ENCODE measurements at regions not wholly inside any gene's neighbourhood (a gene's known extent, or its start where the extent isn't known, plus 50 kb on each side); places are given as distances from the start of the nearest gene placed in this dataset.

DNA sequence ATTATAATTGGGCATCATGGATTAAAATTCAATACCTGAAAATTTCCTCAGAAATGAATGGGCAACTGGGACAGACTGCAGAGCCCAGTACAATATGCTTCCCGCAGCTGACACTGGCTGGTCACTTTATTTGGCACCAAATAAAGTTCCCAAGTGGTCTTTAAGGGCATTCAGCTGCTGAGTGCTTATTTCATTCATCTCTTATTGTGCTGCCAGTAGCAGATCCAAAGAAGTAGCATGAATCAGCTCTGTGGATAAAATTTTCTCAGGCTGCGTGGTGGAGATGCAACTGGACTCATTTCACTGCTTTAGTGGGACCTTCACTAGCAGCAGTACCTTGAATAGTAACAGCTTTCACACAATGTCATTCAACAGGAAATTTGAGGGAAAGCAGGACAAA, 226.3 kb upstream of the ADGRL2 start:
- H3K27me3 ChIP-seq: no peaks in the 10 kb centered on the region
- intact Hi-C loops (cut with DNase I; ENCODE audit: low total_unique reads): no loop called here

DNA sequence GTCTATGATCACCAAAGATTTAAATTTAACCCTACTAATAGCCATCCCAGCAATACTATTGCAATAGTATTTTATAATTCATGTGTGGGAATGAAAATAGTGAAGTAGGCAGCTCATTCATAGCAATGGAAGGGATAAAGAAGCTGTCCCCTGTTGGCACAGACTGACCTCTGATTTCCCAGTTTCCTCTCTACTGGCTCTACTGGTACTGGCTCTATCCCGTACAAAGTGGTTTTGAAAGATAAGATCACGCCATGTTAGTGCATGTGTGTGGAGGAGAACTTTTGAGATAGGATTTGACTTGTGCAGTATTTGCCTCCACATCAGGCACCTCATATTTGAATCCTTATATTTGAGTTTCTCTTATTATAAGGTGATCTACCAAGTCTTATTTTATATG, 227.3 kb upstream of the ADGRL2 start:
- H3K4me1 ChIP-seq: no peaks in the 10 kb centered on the region
- no peak overlapping the region for H3K4me3 ChIP-seq
- H3K27me3 ChIP-seq: no peaks in the 10 kb centered on the region
- H3K36me3 ChIP-seq (ENCODE audit: low read depth, missing control alignments): no peaks in the 10 kb centered on the region
- WGBS, 2 donors: 60 to 72% methylated on average over 2 of the region's 2 CpGs
- intact Hi-C loops (cut with DNase I; ENCODE audit: low total_unique reads): no loop called here
- no peak for TF ChIP-seq POLR2A (IDR thresholded peaks at IDR 0.05)
- TF ChIP-seq, protein P1, sequence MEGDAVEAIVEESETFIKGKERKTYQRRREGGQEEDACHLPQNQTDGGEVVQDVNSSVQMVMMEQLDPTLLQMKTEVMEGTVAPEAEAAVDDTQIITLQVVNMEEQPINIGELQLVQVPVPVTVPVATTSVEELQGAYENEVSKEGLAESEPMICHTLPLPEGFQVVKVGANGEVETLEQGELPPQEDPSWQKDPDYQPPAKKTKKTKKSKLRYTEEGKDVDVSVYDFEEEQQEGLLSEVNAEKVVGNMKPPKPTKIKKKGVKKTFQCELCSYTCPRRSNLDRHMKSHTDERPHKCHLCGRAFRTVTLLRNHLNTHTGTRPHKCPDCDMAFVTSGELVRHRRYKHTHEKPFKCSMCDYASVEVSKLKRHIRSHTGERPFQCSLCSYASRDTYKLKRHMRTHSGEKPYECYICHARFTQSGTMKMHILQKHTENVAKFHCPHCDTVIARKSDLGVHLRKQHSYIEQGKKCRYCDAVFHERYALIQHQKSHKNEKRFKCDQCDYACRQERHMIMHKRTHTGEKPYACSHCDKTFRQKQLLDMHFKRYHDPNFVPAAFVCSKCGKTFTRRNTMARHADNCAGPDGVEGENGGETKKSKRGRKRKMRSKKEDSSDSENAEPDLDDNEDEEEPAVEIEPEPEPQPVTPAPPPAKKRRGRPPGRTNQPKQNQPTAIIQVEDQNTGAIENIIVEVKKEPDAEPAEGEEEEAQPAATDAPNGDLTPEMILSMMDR (IDR thresholded peaks at IDR 0.05): no peak
- H3K9me3 ChIP-seq: no peaks in the 10 kb centered on the region
- no peak for DNase-seq
- H3K27ac ChIP-seq: no peak overlapping the region

More for the DNA sequence above, 226.3 kb upstream of the ADGRL2 start:
- H3K36me3 ChIP-seq (ENCODE audit: low read depth, missing control alignments): no peaks in the 10 kb centered on the region
- no peak overlapping the region for H3K4me3 ChIP-seq
- no peaks in the 10 kb centered on the region for H3K4me1 ChIP-seq
- WGBS, 2 donors: 75 to 85% methylated on average over 2 of the region's 2 CpGs
- no peak for DNase-seq
- H3K27ac ChIP-seq: no peak overlapping the region
- H3K9me3 ChIP-seq: no peaks in the 10 kb centered on the region
- TF ChIP-seq POLR2A (IDR thresholded peaks at IDR 0.05): no peak
- TF ChIP-seq, protein P1 (IDR thresholded peaks at IDR 0.05): no peak

DNA sequence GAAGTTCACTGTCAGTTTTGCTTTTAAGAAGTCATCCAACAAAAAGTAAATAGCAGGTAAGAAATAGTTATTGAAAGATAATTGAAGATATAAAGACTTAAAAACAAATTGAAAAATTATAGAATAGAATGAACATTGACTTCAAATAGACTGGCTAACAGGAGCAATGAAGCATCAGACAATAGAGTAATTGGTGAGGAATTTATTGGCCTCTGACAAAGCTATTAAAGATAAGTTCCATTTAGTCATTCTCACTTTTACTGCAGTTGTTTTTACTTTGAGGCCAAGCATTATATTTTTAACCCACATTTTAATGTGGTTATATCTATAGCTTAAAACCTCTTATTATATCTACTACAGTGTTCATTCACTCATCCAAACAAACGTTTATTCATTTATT, 228.8 kb upstream of the ADGRL2 start:
- H3K4me1 ChIP-seq: no peaks in the 10 kb centered on the region
- WGBS, 2 donors: 81 to 88% methylated on average over 1 of the region's 1 CpG
- no peak overlapping the region for H3K4me3 ChIP-seq
- H3K36me3 ChIP-seq (ENCODE audit: low read depth, missing control alignments): no peaks in the 10 kb centered on the region
- H3K9me3 ChIP-seq: no peaks in the 10 kb centered on the region
- no peak overlapping the region for H3K27ac ChIP-seq
- H3K27me3 ChIP-seq: no peaks in the 10 kb centered on the region
- intact Hi-C loops (cut with DNase I; ENCODE audit: low total_unique reads): no loop called here
- DNase-seq: no peak
- TF ChIP-seq, protein P1 (IDR thresholded peaks at IDR 0.05): no peak
- no peak for TF ChIP-seq POLR2A (IDR thresholded peaks at IDR 0.05)

DNA sequence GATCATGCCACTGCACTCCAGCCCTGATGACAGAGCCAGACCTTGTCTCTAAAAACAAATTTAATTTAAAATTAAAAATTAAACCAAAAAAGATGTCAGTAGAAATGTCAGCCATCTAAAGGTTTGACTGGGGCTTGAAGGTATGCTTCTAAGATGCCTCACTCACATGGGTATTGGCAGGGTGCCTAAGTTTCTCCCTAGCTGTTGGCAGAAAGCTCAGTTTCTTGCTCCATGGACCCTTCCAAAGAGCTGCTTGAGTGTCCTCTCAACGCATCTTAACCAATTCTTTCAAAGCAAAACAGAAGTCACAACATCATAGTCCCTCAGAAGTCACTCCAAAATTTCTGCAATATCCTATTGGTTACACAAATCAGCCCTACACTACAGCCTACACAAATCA, 231.0 kb upstream of the ADGRL2 start:
- no peaks in the 10 kb centered on the region for H3K4me1 ChIP-seq
- H3K9me3 ChIP-seq: no peaks in the 10 kb centered on the region
- intact Hi-C loops (cut with DNase I; ENCODE audit: low total_unique reads): no loop called here
- no peak for DNase-seq
- H3K27ac ChIP-seq: no peak overlapping the region
- TF ChIP-seq, protein P1 (IDR thresholded peaks at IDR 0.05): no peak
- TF ChIP-seq POLR2A (IDR thresholded peaks at IDR 0.05): no peak
- H3K36me3 ChIP-seq (ENCODE audit: low read depth, missing control alignments): no peaks in the 10 kb centered on the region
- H3K27me3 ChIP-seq: no peaks in the 10 kb centered on the region
- 92% methylated on average over 1 of the region's 1 CpG for WGBS, 2 donors
- no peak overlapping the region for H3K4me3 ChIP-seq

DNA sequence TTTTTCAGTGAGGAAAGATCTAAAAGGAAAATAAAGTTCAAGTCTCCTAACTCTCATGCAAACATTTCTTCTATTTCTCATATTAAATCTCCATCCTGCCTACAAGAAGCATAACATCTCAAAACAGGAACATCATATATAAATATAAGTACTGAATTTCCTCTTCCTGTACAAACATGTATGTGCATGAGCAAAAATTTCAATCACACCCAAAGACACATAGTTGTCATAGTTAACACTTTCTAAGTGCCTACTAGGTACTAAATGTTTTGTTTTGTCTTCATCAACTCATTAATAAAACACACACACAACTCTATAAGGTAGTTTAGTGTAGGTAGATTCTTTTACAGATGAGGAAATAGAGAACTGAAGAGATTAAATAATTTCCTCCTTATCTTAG, 237.1 kb upstream of the ADGRL2 start:
- Histone ChIP-seq H3K9me3 (no peaks in the 10 kb centered on the region), H3K4me1 (no peaks in the 10 kb centered on the region), H3K27ac (no peak overlapping the region), H3K27me3 (no peaks in the 10 kb centered on the region), H3K4me3 (no peak overlapping the region), H3K36me3 (ENCODE audit: low read depth, missing control alignments) (no peaks in the 10 kb centered on the region)
- TF ChIP-seq, protein P1 (IDR thresholded peaks at IDR 0.05): no peak
- no peak for DNase-seq
- intact Hi-C loops (cut with DNase I; ENCODE audit: low total_unique reads): no loop called here
